Liver (tissue), 3 donors: ENCODE measurements at regions not wholly inside any gene's neighbourhood (a gene's known extent, or its start where the extent isn't known, plus 50 kb on each side); places are given as distances from the start of the nearest gene placed in this dataset.

Experiments used
- ATF3 ChIP-seq: IDR thresholded peaks from 2 replicates; pipeline ENCODE4 v1.6.1; 2016; ENCODE audit warnings: antibody characterized with exemption
- FOXA1 ChIP-seq: IDR thresholded peaks from 2 replicates; pipeline ENCODE4 v1.6.1; 2016; ENCODE audit warnings: antibody characterized with exemption
- GABPA ChIP-seq, 2 donors: IDR thresholded peaks in 1 of 2; conservative IDR thresholded peaks in 1 of 2; 2 replicates each; pipeline ENCODE4 v1.6.1; 2016; ENCODE audit warnings: antibody characterized with exemption in 2 of 2, mild to moderate bottlenecking in 1 of 2, moderate library complexity in 1 of 2
- JUND ChIP-seq, 2 donors: IDR thresholded peaks; 2 replicates each; pipeline ENCODE4 v1.6.1; 2016; ENCODE audit warnings: antibody characterized with exemption in 2 of 2
- MAX ChIP-seq: IDR thresholded peaks from 2 replicates; pipeline ENCODE4 v1.6.1; 2016; ENCODE audit warnings: antibody characterized with exemption
- RAD21 ChIP-seq, 2 donors: IDR thresholded peaks; 2 replicates each; pipeline ENCODE4 v1.6.1; 2016; ENCODE audit warnings: antibody characterized with exemption in 2 of 2, mild to moderate bottlenecking in 2 of 2
- REST ChIP-seq: IDR thresholded peaks from 2 replicates; pipeline ENCODE4 v1.6.1; 2016; ENCODE audit warnings: antibody characterized with exemption, mild to moderate bottlenecking
- RXRA ChIP-seq, 2 donors: IDR thresholded peaks; 2 replicates each; pipeline ENCODE4 v1.6.1; 2017 to 2018; ENCODE audit warnings: antibody characterized with exemption in 2 of 2, mild to moderate bottlenecking in 1 of 2
- SP1 ChIP-seq: IDR thresholded peaks from 2 replicates; pipeline ENCODE4 v1.6.1; 2018; ENCODE audit warnings: antibody characterized with exemption, mild to moderate bottlenecking
- TAF1 ChIP-seq: conservative IDR thresholded peaks from 2 replicates; pipeline ENCODE4 v1.6.1; 2016; ENCODE audit warnings: antibody characterized with exemption, mild to moderate bottlenecking
- YY1 ChIP-seq: IDR thresholded peaks from 2 replicates; pipeline ENCODE4 v1.6.1; 2016; ENCODE audit warnings: antibody characterized with exemption, mild to moderate bottlenecking
- ZBTB33 ChIP-seq: IDR thresholded peaks from 2 replicates; pipeline ENCODE4 v1.6.1; 2016; ENCODE audit warnings: antibody characterized with exemption
- TF ChIP-seq, protein P1 (sequence below): fragments of 150-350 bp; IDR thresholded peaks from 2 replicates; pipeline ENCODE4 v1.5.1; 2017; ENCODE audit warnings: improper control_type of control experiment, low read depth, low read length; ENCODE audit not compliant: missing input control
- donor health status: healthy.
- donor health status: healthy.

DNA sequence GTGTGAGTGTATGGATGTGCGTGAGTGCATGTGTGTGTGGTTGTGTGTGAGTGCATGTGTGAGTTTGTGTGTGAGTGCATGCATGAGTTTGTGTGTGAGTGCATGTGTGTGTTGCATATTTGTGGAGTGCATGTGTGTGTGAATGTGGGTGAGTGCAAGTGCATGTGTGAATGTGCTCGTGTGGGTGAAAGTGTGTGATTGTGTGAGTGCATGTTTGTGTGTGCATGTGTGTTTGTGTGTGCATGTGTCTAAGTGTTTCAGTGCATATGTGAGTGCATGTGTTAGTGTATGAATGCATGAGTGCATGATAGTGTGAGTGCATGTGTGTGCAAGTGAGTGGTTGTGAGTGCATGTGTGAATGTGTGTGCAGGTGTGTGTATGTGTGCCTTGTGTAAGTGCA lies 343.4 kb upstream of the SALL3 start:
- TF ChIP-seq, protein P1, sequence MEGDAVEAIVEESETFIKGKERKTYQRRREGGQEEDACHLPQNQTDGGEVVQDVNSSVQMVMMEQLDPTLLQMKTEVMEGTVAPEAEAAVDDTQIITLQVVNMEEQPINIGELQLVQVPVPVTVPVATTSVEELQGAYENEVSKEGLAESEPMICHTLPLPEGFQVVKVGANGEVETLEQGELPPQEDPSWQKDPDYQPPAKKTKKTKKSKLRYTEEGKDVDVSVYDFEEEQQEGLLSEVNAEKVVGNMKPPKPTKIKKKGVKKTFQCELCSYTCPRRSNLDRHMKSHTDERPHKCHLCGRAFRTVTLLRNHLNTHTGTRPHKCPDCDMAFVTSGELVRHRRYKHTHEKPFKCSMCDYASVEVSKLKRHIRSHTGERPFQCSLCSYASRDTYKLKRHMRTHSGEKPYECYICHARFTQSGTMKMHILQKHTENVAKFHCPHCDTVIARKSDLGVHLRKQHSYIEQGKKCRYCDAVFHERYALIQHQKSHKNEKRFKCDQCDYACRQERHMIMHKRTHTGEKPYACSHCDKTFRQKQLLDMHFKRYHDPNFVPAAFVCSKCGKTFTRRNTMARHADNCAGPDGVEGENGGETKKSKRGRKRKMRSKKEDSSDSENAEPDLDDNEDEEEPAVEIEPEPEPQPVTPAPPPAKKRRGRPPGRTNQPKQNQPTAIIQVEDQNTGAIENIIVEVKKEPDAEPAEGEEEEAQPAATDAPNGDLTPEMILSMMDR = no peak
- TF ChIP-seq REST = no peak
- no peak for TF ChIP-seq YY1
- TF ChIP-seq MAX = no peak
- TF ChIP-seq GABPA (IDR thresholded peaks at IDR 0.05 in 1 of 2, conservative IDR thresholded peaks at IDR 0.05 in 1 of 2) = no peak
- no peak for TF ChIP-seq SP1
- TF ChIP-seq JUND (IDR thresholded peaks at IDR 0.05) = no peak
- TF ChIP-seq ZBTB33 = no peak
- no peak for TF ChIP-seq RAD21 (IDR thresholded peaks at IDR 0.05)
- TF ChIP-seq TAF1 = no peak
- no peak for TF ChIP-seq FOXA1
- no peak for TF ChIP-seq ATF3
- TF ChIP-seq RXRA (IDR thresholded peaks at IDR 0.05) = no peak
